IPS-NIHi11 (cell line): ENCODE measurements at regions not wholly inside any gene's neighbourhood (a gene's known extent, or its start where the extent isn't known, plus 50 kb on each side); places are given as distances from the start of the nearest gene placed in this dataset.
"Not testable (repeated sequence)": the region's sequence is repeated elsewhere in the genome, so short reads cannot be mapped to it uniquely, and the experiment has no call there.

ENCODE experiments used
- DNase-seq: peaks from one replicate; pipeline ENCODE4 v3.0.0; 2012; ENCODE audit warnings: mixed read lengths, low spot score

DNA sequence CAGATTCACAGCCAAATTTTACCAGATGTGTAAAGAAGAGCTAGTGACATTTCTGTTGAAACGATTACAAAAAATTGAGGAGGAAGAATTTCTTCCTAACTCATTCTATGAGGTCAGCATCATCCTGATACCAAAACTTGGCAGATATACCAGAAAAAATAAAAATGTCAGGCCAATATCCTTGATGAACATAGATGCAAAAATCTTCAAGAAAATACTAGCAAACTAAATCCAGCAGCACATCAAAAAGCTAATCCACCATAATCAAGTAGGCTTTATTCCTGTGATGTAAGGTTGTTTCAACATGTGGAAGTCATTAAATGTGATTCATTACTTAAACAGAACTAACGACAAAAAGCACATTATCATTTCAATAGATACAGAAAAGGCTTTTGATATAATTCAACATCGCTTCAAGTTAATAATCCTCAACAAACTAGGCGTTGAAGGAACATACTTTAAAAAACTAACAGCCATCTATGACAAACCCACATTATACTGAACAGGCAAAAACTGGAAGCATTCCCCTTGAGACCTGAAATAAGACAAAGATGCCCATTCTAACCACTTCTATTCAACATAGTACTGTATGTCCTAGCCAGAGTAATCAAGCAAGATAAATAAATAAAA is 807.7 kb upstream of the ZWINT start:
- DNase-seq = no peak

DNA sequence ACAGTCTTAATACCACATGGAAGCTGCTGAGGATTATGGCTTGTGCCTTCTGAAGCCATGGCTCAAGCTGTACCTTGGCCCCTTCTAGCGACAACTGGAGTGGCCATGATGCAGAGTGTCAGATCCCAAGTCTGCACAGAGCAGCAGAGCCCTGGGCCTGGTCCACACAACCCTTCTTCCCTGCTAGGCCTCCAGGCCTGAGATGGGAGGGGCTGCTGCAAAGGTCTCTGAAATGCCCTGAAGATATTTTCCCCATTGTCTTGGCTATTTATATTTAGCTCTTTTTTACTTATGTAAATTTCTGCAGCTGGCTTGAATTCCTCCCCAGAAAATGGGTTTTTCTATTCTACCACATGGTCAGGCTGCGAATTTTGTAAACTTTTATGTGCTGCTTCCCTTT is 804.6 kb upstream of the ZWINT start:
- no peak for DNase-seq

DNA sequence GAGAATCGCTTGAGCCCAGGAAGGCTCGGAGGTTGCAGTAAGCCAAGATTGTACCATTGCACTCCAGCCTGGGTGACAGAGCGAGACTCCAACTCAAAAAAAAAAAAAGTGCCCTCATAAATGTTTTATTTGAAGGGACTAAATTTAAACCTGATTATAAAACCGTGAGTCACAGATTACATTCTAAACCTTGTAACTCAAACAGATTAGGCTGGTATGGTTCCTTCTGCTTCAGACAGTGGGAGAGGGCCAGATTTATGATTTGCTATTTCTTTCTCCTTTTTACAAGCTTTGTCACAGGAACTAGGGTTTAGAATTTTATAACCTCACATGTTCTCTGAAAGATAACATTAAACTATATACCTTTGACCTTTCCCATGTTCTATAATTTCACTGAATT is 801.2 kb upstream of the ZWINT start:
- no peak for DNase-seq

DNA sequence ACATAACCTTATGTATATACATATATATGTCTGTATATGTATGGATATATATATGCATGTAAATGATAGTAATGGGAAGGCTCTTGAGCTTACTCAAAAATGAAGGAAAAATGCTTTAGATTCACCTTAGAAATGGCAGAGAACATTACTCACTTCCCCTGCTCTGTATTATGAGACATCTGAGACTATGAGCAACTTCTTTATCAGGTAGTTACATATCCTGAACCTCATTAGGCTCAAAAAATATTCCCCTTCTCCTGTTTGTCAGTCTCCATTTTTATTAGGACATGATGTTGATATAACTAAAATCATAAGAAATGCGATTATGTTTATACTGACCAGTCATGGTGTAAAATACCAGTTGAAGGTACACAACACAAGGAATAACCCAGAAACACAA is 800.1 kb upstream of the ZWINT start:
- DNase-seq = no peak

DNA sequence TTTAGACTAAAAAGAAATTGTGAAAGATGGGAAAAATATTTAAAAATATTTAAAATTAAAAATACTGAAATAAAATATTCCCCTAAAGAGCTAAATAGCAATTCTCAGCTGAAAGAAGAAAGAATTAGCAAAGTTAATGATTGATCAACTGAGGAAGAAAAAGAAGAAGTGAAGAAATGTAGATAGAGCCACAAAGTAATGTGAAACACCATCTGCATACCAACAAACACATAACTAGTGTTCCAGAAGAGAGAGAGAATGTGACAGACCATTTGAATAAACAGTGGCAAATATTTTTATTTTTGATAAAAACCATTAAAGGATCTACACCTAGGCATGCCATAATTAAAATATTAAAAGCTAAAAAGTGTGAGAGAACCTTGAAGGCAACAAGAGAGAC is 784.5 kb upstream of the ZWINT start:
- no peak for DNase-seq

DNA sequence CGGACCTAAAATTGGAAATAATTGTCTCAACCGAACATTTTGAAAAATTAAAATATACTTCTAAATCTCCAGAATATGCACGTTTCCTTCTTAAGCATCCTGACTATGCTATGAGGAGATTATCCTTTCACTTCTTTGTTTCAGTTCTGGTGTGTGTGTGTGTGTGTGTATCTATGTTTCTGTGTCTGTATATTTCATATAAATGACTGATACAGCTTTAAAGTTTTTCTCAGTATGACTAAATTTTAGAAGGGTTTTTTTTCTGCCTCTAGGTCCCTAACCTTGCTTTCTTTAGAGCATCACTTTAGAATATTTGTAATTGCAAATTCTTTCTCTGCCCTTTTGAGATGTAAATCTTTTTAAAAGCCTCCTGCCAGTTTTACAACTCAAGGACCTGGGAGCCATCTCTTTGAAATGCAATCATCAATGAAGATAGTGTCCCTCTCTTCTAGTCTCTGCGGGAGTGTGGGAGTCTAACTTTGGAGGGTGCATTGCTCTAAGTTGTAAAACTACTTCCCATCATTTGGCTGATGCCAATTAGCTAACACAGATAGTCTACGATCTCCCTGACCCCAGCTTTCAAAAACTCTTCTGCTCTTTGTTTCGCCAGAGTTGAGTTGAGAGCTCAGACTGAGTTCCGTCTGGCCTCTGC is 782.0 kb upstream of the ZWINT start:
- DNase-seq = peak; percentile 42

DNA sequence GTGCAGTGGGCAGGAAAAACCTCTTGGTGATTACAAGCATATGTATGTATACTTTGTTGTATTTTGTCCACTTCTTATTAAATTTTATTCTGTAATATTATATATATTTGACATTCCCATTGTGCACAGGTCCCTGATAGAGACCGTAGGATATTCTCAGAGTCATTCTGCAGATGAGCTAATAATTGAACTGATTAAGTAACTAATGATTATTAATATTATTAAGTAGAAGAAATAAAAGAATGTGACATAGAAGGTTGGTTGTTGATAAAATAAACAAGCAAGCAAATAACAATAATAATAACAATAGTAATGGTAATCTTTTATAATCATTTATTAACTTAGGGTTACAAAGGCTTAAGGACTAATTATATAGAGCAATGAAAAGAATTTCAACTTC is 780.6 kb upstream of the ZWINT start:
- DNase-seq = no peak

DNA sequence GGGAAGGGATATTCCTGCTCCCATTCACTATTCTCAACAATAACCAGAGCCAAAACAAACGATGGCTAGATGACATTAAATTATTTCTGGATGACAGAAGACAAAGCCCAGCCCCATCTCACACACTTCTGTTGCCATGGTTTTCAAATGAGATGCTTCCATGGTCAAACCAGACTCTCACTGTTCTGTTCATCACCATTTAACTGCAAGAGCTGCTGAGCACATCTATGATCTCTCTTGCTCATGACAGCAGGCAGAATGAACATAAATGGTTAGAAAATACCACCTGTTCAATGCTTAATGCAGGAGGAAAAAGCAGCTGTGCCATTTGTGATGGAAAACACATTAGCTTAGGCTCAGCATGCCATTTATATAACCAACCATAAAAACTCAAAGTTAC is 758.6 kb upstream of the ZWINT start:
- DNase-seq = no peak

DNA sequence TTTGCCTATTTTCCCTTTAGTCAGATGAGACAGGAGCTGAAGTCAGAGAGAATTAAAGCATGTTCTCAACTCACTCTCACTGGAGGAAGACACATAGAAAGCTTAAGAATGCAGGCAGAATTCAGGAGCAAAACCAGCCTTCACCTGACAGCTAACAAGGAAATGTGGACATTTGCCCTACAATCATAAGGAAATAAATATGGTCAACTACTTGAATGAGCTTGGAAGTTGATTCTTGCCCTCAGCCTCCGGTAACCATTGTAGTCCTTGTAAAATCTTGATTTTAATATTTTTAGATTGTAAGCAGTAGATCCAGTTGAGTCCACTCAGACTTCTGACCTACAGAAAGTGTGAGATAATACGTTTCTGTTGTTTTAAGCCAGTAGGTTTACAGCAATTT is 752.5 kb upstream of the ZWINT start:
- DNase-seq = no peak

DNA sequence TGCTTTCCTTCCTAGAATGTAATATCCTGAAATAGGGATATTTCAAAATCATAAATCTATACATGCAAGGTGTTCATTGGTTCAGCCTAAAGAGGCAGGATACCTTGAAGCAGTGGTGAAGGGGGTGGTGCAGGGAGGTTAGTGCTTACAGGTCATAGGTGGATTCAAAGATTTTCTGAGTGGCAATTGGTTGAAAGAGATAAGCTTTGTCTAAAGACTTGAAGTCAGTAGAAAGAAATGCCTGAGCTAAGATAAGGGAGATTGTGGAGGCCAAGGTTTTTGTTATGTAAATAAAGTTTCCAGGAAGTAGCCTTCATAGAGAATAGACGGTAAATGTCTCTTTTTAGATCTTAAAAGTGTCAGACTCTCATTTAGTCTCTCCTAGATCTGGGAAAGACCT is 741.2 kb upstream of the ZWINT start:
- DNase-seq = peak; percentile 11

DNA sequence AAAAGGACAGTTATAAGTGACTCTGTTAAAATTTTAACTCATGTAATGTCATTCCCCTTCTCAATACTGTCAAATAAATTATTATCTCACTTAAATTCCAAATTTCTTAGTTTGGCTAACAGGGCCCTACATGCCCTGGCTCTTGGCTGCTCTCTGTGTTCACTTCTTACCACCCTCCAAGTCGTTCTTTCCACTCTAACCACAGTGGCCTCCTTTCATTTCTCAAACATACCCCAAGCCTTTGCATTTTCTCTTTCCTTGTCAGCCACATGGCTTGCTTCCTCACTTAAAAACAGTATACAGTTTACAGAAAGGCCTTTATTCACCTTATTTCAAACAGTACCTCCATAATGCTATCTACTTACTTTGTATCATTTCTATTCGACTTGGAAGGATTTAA is 737.1 kb upstream of the ZWINT start:
- DNase-seq = no peak

DNA sequence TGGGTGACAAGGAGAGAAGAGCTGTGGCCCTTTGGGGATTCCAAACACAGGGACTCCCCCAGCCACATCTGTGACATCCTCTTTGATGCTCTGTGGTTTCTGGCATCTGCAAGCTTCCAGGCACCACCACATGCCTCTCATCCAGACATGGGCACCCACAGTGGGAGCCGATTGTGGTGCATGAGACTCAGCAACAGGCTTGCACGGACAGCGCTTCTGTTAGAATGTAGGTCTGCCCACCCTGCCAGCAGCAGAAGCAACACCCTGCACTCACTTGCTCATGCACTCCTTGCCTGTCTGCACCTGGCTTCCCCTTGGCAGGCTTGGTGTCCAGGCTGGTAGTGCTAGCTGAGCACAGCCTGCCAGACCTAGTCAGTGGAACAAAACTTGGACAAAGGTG is 735.0 kb upstream of the ZWINT start:
- no peak for DNase-seq

DNA sequence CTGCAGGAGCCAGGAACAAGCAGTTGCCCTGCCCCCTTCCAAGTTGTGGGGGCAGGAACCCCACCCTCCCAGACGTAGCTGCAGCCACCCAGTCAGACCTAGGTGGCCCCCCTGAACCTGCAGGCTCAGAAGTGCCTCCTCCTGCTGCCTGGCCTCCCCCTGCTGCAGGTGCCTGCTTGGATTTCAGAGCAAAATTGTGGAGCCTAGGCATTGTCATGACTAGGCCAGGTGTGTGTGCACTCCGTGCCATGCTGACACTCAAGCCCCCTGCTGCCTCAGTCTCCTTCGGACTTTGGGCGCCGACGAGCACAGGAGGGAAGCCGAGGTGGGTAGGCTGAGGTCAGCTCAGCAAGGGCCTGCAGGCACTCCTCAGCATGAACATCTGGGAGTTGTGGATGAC is 733.9 kb upstream of the ZWINT start:
- no peak for DNase-seq

DNA sequence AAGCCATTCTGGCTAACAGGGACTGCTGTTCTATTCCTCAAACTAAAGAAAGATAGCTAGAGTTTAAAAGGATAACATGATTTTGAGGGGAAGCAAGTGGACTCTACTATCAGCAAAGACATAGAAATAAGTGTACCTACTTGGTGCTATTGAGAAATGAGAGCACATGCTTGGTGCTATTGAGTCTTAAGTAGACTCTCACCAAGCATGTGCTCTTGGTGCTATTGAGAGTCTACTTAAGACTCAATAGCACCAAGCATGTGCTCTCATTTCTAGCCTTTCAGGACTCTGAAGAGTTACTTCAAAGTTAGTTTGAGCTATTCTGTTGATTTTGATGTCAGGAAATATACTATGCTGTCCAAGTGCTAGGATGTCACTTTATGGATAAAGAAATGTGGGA is 733.0 kb upstream of the ZWINT start:
- DNase-seq = no peak

DNA sequence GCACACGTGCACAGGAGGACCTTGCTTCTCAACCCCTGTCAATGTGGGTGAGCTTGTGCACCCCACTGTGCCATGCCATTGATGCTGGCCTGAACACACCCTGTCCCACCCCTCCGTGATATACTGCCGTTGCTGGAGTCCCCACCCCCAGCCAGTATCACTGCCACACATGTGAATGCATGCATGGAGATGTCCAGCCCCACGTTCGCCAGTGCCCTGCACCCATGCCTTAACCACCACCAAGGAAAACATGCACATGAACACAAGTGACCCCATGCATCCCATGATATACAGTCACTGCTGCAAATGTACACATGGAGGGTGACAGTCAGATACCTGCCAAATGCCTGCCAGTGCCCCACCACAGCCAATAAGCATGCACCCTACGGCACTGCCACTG is 692.5 kb upstream of the ZWINT start:
- DNase-seq = no peak

DNA sequence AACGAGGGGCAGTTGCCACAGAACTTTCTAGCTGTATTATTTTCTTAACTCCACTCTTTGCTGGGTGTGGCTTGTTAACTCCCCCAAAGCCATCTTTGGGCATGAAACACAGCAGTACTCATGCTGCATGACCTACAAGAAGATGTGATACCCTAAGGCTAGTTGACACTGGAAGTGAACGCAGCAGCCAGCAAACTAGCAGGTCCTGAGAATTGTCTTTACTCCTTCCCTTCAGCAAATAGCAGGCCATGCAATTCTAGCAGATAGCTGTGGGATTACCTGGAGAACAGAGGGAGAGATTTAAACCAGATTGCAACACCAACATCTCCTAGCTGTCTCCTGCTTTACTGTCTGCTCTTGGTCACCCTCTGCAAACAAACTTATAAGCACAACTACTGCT is 688.0 kb upstream of the ZWINT start:
- DNase-seq = no peak

DNA sequence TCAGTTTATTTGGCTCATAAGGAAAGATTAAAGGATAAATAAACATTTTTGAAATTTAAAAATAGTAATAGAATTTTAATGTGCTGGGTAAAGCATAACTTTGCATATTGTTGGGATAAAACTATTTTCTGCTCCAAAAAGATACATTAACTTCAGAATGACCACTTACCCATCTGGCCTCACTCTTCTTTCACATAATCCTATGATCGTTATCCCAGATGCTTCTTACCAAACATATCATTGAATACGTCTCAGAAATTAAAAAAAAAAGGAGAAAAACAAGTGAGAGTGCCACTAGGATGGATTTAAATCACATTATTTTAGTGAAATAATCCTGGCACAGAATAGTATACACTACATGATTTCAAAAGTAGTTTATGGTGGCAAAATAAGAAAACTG is 677.5 kb upstream of the ZWINT start:
- DNase-seq = no peak

DNA sequence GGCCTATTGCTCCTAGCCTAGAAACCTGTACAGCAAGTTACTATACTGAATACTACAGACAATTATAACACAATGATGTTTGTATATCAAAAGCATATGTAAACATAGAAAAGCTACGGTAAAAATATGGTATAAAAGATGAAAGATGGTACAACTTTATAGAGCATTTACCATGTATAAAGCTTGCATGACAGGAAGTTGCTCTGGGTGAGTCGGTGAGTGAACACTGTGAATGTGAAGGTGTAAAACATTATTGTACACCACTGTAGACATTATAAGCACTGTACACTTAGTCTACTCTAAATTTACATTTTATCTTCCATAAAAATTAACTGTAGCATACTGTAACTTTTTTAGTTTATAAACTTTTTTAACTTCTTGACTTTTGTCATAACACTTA is 674.3 kb upstream of the ZWINT start:
- DNase-seq = no peak

DNA sequence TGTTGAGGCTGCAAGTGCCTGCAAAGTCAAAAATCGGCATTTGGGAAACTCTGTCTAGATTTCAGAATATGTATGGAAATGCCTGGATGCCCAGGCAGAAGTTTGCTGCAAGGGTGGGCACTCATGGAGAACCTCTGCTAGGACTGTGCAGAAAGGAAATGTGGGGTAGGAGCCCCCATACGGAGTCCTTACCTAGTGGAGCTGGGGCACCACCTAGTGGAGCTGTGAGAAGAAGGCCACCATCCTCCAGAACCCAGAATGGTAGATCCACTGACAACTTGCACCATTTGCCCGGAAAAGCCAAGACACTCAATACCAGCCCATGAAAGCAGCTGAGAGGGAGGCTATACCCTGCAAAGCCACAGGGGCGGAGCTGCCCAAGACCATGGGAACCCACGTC is 671.2 kb upstream of the ZWINT start:
- not testable (repeated sequence) for DNase-seq

DNA sequence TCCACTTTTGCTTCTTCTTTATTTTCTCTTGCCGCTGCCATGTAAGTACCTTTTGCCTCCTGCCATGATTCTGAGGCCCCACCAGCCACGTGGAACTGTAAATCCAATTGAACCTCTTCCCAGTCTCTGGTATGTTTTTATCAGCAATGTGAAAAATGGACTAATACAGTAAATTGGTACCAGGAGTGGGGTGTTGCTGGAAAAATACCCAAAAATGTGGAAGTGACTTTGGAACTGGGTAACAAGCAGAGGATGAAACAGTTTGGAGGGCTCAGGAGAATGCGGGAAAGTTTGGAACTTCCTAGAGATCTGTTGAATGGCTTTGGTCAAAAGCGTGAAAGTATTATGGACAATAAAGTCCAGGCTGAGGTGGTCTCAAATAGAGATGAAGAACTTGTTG is 670.3 kb upstream of the ZWINT start:
- DNase-seq = no peak

DNA sequence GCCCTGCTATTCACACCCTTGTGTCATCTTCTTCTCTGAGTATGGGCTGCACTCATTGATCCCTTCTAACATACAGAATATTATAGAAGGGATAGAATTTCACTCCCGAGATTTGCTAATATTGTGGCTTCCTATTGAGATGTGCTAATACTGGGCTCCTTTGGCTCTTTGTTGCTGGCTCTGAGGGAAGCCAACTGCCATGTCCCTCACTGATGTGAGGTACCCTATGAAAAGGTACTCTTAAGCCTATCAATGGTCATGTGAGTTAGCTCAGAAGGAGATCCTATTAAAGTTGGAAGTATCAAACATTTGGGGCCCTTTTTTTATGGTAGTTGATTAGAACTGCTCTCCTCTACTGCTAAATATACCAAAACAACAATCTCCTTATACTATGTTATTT is 665.2 kb upstream of the ZWINT start:
- DNase-seq = no peak

DNA sequence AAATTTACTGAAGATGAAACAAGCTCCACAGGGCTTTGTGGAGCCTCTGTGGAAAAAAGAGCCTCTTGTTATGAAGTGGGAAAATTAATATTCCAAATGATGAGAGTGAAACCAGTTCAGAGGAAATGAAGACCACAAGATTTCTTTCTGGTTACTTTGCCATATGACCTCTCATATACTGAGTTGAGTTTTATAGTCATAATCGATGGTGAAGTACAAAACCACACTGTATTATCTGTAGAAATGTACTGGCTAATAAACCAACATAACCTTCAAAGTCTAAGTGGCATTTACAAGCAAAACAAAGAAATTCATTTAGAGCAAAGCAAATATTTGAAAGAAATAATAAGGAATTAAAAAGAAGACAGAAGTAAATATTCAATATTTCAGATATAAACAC is 662.6 kb upstream of the ZWINT start:
- DNase-seq = no peak

DNA sequence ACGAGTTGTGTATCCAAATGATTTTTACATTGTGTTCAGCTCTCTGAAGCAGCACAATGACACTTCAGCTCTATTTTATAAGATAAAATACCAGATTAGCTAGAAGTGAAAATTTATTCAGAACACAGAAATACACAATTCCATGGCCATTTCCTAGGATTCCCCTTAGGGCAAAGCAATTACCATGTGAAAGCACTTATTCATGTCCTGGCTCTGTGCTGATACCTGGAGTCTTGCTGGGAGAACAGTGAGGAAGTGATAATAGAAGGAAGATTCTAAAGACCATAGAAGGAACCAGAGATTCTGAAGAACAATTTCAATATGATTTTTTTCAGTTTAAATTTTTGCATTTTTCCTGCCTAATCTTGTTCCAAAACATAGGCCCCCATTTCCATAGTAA is 657.4 kb upstream of the ZWINT start:
- peak; percentile 39 for DNase-seq

DNA sequence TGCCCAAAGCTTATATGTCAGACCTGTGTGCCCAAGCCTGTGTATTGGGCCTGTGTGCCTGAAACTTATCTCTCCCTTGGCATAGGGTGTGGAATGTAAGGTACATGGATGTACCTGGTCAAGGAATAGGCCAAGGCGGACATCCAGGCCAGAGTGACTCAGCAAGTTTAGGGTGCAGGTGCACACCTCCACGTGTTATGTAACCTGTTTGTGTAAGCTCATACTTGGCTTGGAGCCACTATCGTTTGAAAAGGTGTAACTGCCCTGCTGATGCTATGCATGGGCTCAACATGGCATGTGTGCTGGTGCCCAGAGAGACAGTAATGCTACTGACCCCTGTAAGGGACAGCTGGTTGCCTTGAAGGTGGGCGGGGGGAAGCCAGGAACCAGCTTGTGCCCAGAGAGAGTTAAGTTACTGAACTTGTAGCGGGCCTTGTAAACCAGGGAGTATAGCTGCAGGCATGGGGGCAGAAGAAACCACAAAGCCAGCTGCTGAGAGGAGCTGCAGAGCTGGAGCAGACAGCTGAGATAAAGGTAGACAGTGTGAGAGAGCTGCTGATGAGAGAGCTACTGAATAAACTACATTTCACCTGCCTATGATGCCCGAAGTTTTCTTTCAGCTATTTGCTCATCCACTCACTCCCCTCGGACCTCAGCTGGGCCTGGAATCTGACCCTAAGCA is 656.4 kb upstream of the ZWINT start:
- DNase-seq = no peak
